ENCODE measurements at regions not wholly inside any gene's neighbourhood (a gene's known extent, or its start where the extent isn't known, plus 50 kb on each side); places are given as distances from the start of the nearest gene placed in this dataset.
"Not testable (repeated sequence)": the region's sequence is repeated elsewhere in the genome, so short reads cannot be mapped to it uniquely, and the experiment has no call there.

GRCh38 chr1:146883190-146883589 lies 54.9 kb upstream of the NBPF12 start:
- DNase-seq; intact Hi-C loops (cut with DNase I): not testable (repeated sequence)

DNA sequence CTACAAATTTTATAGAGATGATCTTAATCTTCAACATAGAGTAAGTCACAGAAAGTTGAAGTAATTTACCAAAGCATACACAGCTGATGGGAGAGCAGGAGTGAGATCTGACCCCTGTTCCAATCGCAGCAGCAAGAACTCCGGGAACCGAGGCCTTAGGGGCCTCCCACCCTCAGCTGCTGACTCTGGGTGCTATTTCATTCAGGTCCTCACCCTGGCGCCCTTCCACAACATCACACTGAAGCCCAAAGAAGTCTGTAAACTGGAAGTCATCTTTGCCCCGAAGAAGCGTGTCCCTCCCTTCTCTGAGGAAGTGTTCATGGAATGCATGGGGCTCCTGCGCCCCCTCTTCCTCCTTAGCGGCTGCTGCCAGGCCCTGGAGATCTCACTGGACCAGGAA lies 57.0 kb upstream of the NBPF12 start:
- intact Hi-C loops (cut with DNase I); DNase-seq: not testable (repeated sequence)

- DNase-seq; intact Hi-C loops (cut with DNase I): not testable (repeated sequence)
Measured at GRCh38 chr1:146863799-146864319, 74.3 kb upstream of the NBPF12 start.

GRCh38 chr1:146853147-146853546 lies 85.0 kb upstream of the NBPF12 start:
- DNase-seq; intact Hi-C loops (cut with DNase I): not testable (repeated sequence)

DNA sequence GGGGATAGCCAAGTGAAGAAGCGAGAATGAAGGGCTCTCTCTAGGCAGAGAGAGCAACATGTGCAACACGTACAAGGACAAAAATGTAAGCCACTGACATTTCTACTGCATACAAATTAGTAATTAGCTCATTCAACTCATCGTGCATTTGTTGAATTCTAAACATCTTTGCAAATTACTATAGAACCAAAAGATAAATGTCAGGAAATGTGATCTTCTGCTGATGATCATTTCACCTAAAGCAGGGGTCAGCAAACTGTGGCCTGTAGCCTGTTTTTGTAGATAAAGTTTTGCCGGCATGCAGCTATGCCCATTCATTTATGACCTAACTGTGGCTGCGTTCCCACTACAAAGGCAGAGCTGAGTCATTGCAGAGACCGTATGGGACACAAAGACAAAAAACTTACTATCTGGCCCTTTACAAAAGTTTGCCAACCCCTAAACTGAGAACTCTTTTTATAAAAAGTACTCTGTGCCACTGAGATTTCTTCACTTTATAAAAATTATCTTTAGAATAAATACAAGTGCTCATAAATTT lies 87.7 kb upstream of the NBPF12 start:
- intact Hi-C loops (cut with DNase I), result not testable (repeated sequence)
- peak in 1 of 10 donors; percentile 7 for DNase-seq

DNA sequence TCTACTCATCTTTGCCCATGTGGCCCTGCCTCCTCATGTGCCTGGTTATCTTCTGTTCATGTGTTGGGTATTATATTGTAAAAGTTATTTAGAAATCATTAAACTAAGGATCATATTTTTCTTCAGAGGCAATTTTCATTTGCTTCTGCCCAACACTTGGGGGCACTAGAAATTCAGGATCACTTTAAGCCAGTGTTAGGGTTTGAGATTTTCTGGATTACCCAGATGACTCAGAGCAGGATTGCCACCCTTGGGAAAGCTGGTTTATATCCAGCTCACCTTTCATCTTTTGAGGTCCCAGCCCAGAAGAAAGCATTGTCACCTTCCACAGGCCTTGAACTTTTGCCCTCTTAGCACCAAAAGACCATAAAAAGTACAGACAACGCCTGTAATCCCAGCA lies 99.4 kb upstream of the NBPF12 start:
- intact Hi-C loops (cut with DNase I); DNase-seq: not testable (repeated sequence)

GRCh38 chr1:146826957-146827356 lies 111.2 kb upstream of the NBPF12 start:
- intact Hi-C loops (cut with DNase I), result not testable (repeated sequence)

GRCh38 chr1:146794236-146794635 lies 143.9 kb upstream of the NBPF12 start:
- DNase-seq, result peak in 2 of 10 donors; percentile 35 to 61
- intact Hi-C loops (cut with DNase I), result not testable (repeated sequence)

More at GRCh38 chr1:146826957-146827356, 111.2 kb upstream of the NBPF12 start:
- not testable (repeated sequence) for DNase-seq

DNA sequence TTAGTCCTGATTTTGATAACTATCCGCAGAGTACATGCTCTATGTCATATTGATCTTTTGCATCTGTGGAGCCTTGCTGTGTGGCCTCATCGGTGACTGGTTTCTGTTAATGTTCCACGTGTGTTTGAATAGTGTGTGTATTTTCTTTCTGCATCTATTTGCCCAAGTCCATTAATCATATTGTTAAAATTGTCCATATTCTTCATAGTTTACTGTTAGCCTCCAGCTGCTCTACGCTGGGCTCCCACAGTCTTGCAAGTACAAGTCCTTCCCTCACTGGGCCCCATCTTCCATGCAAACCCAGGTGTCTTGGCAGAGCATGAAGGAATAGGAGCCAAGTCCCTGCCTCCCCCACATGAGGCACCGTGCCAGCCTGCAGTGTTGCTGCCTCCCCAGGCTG lies 145.4 kb upstream of the NBPF12 start:
- DNase-seq, result peak in 9 of 10 donors; percentile 8 to 89 (median 33)
- intact Hi-C loops (cut with DNase I), result not testable (repeated sequence)

GRCh38 chr1:146784212-146784940 lies 153.7 kb upstream of the NBPF12 start:
- intact Hi-C loops (cut with DNase I); DNase-seq: not testable (repeated sequence)

DNA sequence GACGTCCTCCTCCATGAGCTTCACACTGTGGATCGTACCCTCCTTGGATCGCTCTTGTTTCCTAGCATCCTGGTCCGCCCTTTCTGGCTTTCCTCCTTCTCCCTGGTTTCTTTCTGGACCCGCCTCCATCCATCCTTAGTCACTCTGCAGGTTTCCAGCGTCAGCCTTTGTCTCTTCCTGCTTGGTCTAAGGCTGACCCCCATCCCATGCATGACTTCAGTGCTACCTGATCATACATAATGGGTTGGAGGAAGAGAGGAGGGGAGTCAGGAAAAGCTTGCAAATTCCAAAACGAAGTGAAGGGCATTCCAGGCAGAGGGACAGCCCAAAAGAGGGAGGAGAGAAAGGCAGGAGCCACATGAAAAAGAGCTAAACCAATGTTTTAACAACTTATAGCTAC lies 156.9 kb upstream of the NBPF12 start:
- DNase-seq; intact Hi-C loops (cut with DNase I): not testable (repeated sequence)

DNA sequence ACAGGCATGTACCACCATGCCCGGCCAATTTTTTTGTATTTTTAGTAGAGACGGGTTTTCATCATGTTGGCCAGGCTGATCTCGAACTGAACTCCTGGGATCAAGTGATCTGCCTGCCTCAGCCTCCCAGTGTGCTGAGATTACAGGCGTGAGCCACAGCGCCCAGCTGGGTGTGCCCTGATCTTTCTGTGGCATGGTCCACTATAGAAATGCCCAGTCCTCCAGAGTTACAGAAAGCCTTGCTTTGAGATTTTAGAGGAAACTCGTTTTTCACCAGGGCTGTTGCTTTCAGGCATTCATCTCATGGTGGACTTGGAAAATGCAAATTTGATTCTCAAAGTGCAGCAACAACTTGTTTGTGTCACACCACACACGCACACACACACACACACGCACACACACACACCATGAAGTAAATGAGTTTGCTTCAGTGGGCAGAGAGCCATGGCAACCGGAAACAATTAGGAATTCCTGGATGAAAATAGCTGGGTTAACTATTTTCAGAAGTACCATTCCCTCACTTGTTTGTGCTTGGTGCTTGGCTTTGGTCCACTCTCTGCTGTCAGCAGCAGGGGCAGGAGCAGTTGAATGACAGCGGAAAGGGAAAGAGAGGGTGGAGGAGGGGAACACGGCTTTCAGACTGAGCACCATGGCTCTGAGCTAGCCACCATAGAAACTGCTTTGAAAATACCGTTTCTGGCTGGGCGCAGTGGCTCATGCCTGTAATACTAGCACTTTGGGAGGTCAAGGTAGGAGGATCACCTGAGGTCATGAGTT lies 160.1 kb upstream of the NBPF12 start:
- DNase-seq, result peak in 5 of 10 donors; percentile 10 to 59 (median 28)
- intact Hi-C loops (cut with DNase I), result not testable (repeated sequence)

GRCh38 chr1:146774988-146775387 lies 163.1 kb upstream of the NBPF12 start:
- DNase-seq; intact Hi-C loops (cut with DNase I): not testable (repeated sequence)

GRCh38 chr1:146774271-146774670 lies 163.9 kb upstream of the NBPF12 start:
- intact Hi-C loops (cut with DNase I); DNase-seq: not testable (repeated sequence)

- DNase-seq, result peak in 3 of 10 donors; percentile 47 to 81 (median 56)
- intact Hi-C loops (cut with DNase I), result not testable (repeated sequence)
Measured at GRCh38 chr1:146771409-146771808, 166.7 kb upstream of the NBPF12 start.

DNA sequence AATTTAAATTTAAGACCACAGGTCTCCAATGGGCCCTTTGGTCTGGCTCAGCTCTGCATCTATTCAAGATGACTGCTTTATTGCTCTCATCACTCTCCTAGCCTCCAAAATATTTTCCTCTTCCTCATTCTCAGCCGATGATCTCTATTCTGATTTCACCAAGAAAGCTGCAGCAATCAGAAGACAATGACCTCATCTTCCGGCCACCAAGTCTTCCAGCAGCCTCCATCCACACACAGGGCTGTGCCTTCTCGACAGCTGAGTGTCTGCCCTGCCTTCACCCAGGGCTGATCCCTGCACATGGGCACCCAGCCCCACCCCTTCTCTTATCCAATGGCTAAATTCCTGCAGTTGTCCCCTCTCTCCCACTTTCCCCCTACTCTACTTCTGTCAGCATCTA lies 167.1 kb upstream of the NBPF12 start:
- intact Hi-C loops (cut with DNase I); DNase-seq: not testable (repeated sequence)

- intact Hi-C loops (cut with DNase I); DNase-seq: not testable (repeated sequence)
Measured at GRCh38 chr1:146763234-146763633, 174.9 kb upstream of the NBPF12 start.

- intact Hi-C loops (cut with DNase I); DNase-seq: not testable (repeated sequence)
Measured at GRCh38 chr1:146756858-146757257, 181.3 kb upstream of the NBPF12 start.

- DNase-seq; intact Hi-C loops (cut with DNase I): not testable (repeated sequence)
Measured at GRCh38 chr1:146748686-146749085, 189.4 kb upstream of the NBPF12 start.

GRCh38 chr1:146731981-146732680 lies 206.0 kb upstream of the NBPF12 start:
- intact Hi-C loops (cut with DNase I), result not testable (repeated sequence)

More at GRCh38 chr1:146731981-146732680, 206.0 kb upstream of the NBPF12 start:
- not testable (repeated sequence) for DNase-seq
